ENCODE measurements at regions not wholly inside any gene's neighbourhood (a gene's known extent, or its start where the extent isn't known, plus 50 kb on each side); places are given as distances from the start of the nearest gene placed in this dataset.

- Histone ChIP-seq H3K27ac (ENCODE audit: low read length) (no peak overlapping the region), H3K9me3 (ENCODE audit: control insufficient read depth, insufficient read depth, low read depth, low read length) (no peaks in the 10 kb centered on the region), H3K4me1 (ENCODE audit: control insufficient read depth, insufficient read depth, low read length) (no peaks in the 10 kb centered on the region), H3K27me3 (ENCODE audit: control insufficient read depth, insufficient read depth, low read length) (peaks cover 5% of the 10 kb centered on the region), H3K4me3 (ENCODE audit: low read depth in 2 of 2, low read length in 2 of 2) (no peak overlapping the region), H3K36me3 (ENCODE audit: control insufficient read depth, insufficient read depth, low read length) (no peaks in the 10 kb centered on the region)
- DNase-seq (ENCODE audit: low read depth, low spot score): no peak
- ChIA-PET POLR2A (interaction anchor here (0.6 kb wide), 1 partner anchor 160 kb away, joined by 3 read pairs; no protein-coding TSS in a partner anchor), CTCF (no interaction called here)
- in situ Hi-C loops (cut with HindIII; ENCODE audit: low pct_unique_long_range_greater_than_20kb, low sequenced_read_pairs) (no loop called here), intact Hi-C loops (cut with micrococcal nuclease; ENCODE audit: unreplicated experiment) (loop anchor here (10.0 kb wide), 2 partner anchors 674 to 894 kb away; no protein-coding TSS in a partner anchor)
- no peak for TF ChIP-seq CTCF (IDR thresholded peaks at IDR 0.05)
- no peak for TF ChIP-seq SIN3A (IDR thresholded peaks at IDR 0.05; ENCODE audit: borderline replicate concordance, insufficient read depth, low read depth, low read length)
- no peak for TF ChIP-seq REST (IDR thresholded peaks at IDR 0.05; ENCODE audit: insufficient read depth in 1 of 2, low read depth in 2 of 2, low read length in 1 of 2)
- no peak for TF ChIP-seq POLR2AphosphoS5 (IDR thresholded peaks at IDR 0.05; ENCODE audit: low read depth, low read length)
- TF ChIP-seq TCF7L2 (IDR thresholded peaks at IDR 0.05; ENCODE audit: low read depth, low read length): no peak
- ATAC-seq: no peak
- BruUV-seq (replicated peaks): no TSS peak
Observed at GRCh38 chr12:13270817-13271216, 74.3 kb downstream of the EMP1 start.

All from Panc1 (cell line).